Astrocyte (in vitro differentiated cells and primary cell): ENCODE measurements at regions not wholly inside any gene's neighbourhood (a gene's known extent, or its start where the extent isn't known, plus 50 kb on each side); places are given as distances from the start of the nearest gene placed in this dataset.
A peak's percentile ranks its signal among the peaks of the same experiment; 100 is the strongest.

Source experiments
- DNase-seq: peaks from one replicate; pipeline ENCODE4 v3.0.0-alpha.2; 2010; ENCODE audit warnings: low read depth
- FAIRE-seq: peaks from 2 replicates; lab custom pipeline; 2011; peaks lifted over from hg19 to GRCh38; lab: Jason Lieb, UNC
- H2AFZ ChIP-seq: 2 replicates; pipeline ENCODE4 v1.6.0; 2012; ENCODE audit warnings: low read depth, low read length, inconsistent platforms
- H3K27ac ChIP-seq: 2 replicates; pipeline ENCODE4 v1.5.1; 2011; ENCODE audit warnings: low read depth, low read length, inconsistent platforms
- H3K27me3 ChIP-seq: 2 replicates; pipeline ENCODE4 v1.6.0; 2011; ENCODE audit warnings: low read length, inconsistent platforms; ENCODE audit not compliant: insufficient read depth
- H3K36me3 ChIP-seq: 2 replicates; pipeline ENCODE4 v1.5.1; 2011; ENCODE audit warnings: low read length, inconsistent platforms; ENCODE audit not compliant: insufficient read depth
- H3K4me1 ChIP-seq: 2 replicates; pipeline ENCODE4 v1.5.1; 2011; ENCODE audit warnings: low read length, inconsistent platforms; ENCODE audit not compliant: insufficient read depth
- H3K4me2 ChIP-seq: 2 replicates; pipeline ENCODE4 v1.6.0; 2012; ENCODE audit warnings: low read length, inconsistent platforms
- H3K4me3 ChIP-seq: 2 replicates; pipeline ENCODE4 v1.5.1; 2011; ENCODE audit warnings: low read depth, mild to moderate bottlenecking, low read length, inconsistent platforms; ENCODE audit not compliant: insufficient read depth
- H3K79me2 ChIP-seq: 2 replicates; pipeline ENCODE4 v1.6.0; 2012; ENCODE audit warnings: mild to moderate bottlenecking, low read length, inconsistent platforms; ENCODE audit not compliant: insufficient read depth
- H3K9ac ChIP-seq: 2 replicates; pipeline ENCODE4 v1.6.0; 2012; ENCODE audit warnings: mild to moderate bottlenecking, low read length, inconsistent platforms
- H3K9me3 ChIP-seq: 2 replicates; pipeline ENCODE4 v1.5.1; 2012; ENCODE audit warnings: low read depth, mild to moderate bottlenecking, low read length, inconsistent platforms; ENCODE audit not compliant: insufficient read depth
- H4K20me1 ChIP-seq: 2 replicates; pipeline ENCODE4 v1.6.0; 2012; ENCODE audit warnings: low read length, inconsistent platforms; ENCODE audit not compliant: insufficient read depth
- H3K27ac Mint-ChIP-seq: one replicate; pipeline ENCODE4 v1.8.0; 2021; ENCODE audit warnings: mild to moderate bottlenecking, mixed read lengths; ENCODE audit not compliant: unreplicated experiment
- H3K27me3 Mint-ChIP-seq: one replicate; pipeline ENCODE4 v1.8.0; 2021; ENCODE audit warnings: low read depth, mixed read lengths; ENCODE audit not compliant: unreplicated experiment
- H3K36me3 Mint-ChIP-seq: one replicate; pipeline ENCODE4 v1.8.0; 2021; ENCODE audit warnings: low read depth, mixed read lengths; ENCODE audit not compliant: unreplicated experiment
- H3K4me1 Mint-ChIP-seq: one replicate; pipeline ENCODE4 v1.8.0; 2021; ENCODE audit warnings: low read depth, mixed read lengths; ENCODE audit not compliant: unreplicated experiment
- H3K4me3 Mint-ChIP-seq: one replicate; pipeline ENCODE4 v1.8.0; 2021; ENCODE audit warnings: mild to moderate bottlenecking, moderate library complexity, mixed read lengths; ENCODE audit not compliant: unreplicated experiment
- H3K9me3 Mint-ChIP-seq: one replicate; pipeline ENCODE4 v1.8.0; 2021; ENCODE audit warnings: mild to moderate bottlenecking, mixed read lengths; ENCODE audit not compliant: unreplicated experiment
- CTCF ChIP-seq: IDR thresholded peaks from 2 replicates; pipeline ENCODE4 v1.5.1; 2011; ENCODE audit warnings: low read depth, mild to moderate bottlenecking, inconsistent platforms, low read length, moderate library complexity; ENCODE audit not compliant: insufficient read depth
- EZH2 ChIP-seq: IDR thresholded peaks from 2 replicates; pipeline ENCODE4 v1.6.1; 2012; ENCODE audit warnings: mild to moderate bottlenecking, low read length, inconsistent platforms; ENCODE audit not compliant: insufficient read depth

DNA sequence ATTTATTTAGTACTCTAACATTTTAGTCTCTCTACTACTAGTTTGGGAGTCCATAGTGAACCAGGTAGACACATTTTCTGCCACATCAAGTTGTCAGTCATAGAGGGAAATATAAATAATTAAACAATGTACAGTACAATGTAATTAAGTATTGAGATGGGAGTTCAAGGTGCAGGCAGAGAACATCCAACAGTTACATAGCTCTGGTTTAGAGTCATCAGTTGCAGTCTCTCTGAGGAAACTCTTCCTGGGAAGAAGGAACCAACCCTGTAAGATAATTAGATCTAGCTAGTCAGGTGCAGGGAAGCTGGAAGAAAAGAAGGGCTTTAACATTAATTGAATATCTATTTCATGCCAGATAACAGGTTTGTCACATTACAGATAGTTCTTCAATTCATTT lies 457.9 kb upstream of the DYNLRB2 start:
- Histone ChIP-seq H2AFZ (no peak overlapping the region), H3K36me3 (no peaks in the 10 kb centered on the region), H3K9me3 (no peaks in the 10 kb centered on the region), H3K4me1 (no peaks in the 10 kb centered on the region), H3K27ac (no peak overlapping the region), H3K4me3 (no peak overlapping the region), H3K9ac (no peak overlapping the region), H3K27me3 (no peaks in the 10 kb centered on the region), H4K20me1 (no peaks in the 10 kb centered on the region), H3K79me2 (no peaks in the 10 kb centered on the region), H3K4me2 (no peak overlapping the region)
- no peaks in the 10 kb centered on the region for H3K27me3 Mint-ChIP-seq
- no peak for FAIRE-seq
- no peak overlapping the region for H3K4me3 Mint-ChIP-seq
- H3K27ac Mint-ChIP-seq = no peak overlapping the region
- H3K9me3 Mint-ChIP-seq = no peaks in the 10 kb centered on the region
- H3K36me3 Mint-ChIP-seq = no peaks in the 10 kb centered on the region
- no peak for DNase-seq
- peaks cover 7% of the 10 kb centered on the region for H3K4me1 Mint-ChIP-seq
- no peak for TF ChIP-seq CTCF
- no peak for TF ChIP-seq EZH2

GRCh38 chr16:80081846-80082245 lies 458.9 kb upstream of the DYNLRB2 start:
- TF ChIP-seq EZH2 = no peak
- no peaks in the 10 kb centered on the region for H3K36me3 Mint-ChIP-seq
- DNase-seq (no peak), FAIRE-seq (no peak)
- Histone ChIP-seq H3K27me3 (no peaks in the 10 kb centered on the region), H3K79me2 (no peaks in the 10 kb centered on the region), H3K36me3 (no peaks in the 10 kb centered on the region), H2AFZ (no peak overlapping the region), H3K4me2 (no peak overlapping the region), H3K4me3 (no peak overlapping the region), H3K9ac (no peak overlapping the region), H3K27ac (no peak overlapping the region), H4K20me1 (no peaks in the 10 kb centered on the region), H3K4me1 (no peaks in the 10 kb centered on the region), H3K9me3 (no peaks in the 10 kb centered on the region)
- peaks cover 7% of the 10 kb centered on the region for H3K4me1 Mint-ChIP-seq
- no peak overlapping the region for H3K4me3 Mint-ChIP-seq
- peaks cover 4% of the 10 kb centered on the region for H3K27me3 Mint-ChIP-seq
- H3K9me3 Mint-ChIP-seq = no peaks in the 10 kb centered on the region
- H3K27ac Mint-ChIP-seq = no peak overlapping the region

DNA sequence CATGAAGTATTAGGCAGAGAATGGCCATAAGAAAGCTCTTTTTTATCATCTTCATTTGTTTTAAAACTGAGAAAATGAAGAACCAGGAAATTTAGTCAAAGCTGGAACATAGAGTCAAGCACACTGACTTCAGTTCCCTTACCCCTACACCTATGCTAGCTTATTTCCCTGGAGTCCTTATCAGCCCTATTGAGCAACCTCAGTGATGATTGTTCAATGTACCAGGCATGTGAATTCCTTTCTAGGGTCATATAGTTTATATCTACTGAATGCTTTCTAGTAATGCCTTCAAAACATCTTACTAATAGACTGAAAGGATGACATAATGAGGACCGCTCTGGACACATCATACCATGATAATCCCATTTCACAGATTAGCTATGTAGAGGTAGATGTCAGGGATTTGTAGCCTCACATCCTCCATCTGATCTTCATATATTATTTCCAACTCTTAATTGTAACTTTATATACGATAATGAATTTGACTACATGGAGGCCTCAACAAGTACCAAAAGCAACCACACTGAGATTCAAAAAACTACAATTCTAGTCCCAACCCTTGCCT lies 460.4 kb upstream of the DYNLRB2 start:
- H3K27me3 ChIP-seq = no peaks in the 10 kb centered on the region
- no peaks in the 10 kb centered on the region for H3K9me3 Mint-ChIP-seq

More for the DNA sequence above, 460.4 kb upstream of the DYNLRB2 start:
- no peaks in the 10 kb centered on the region for H4K20me1 ChIP-seq
- DNase-seq (no peak), FAIRE-seq (peak; percentile 32)
- TF ChIP-seq CTCF (no peak), EZH2 (no peak)
- no peak overlapping the region for H2AFZ ChIP-seq
- peaks cover 7% of the 10 kb centered on the region for H3K4me1 Mint-ChIP-seq
- H3K27ac Mint-ChIP-seq = no peak overlapping the region
- no peaks in the 10 kb centered on the region for H3K36me3 ChIP-seq
- no peak overlapping the region for H3K4me2 ChIP-seq
- H3K4me3 ChIP-seq = no peak overlapping the region
- H3K79me2 ChIP-seq = no peaks in the 10 kb centered on the region
- no peaks in the 10 kb centered on the region for H3K4me1 ChIP-seq
- H3K27me3 Mint-ChIP-seq = peaks cover 4% of the 10 kb centered on the region
- H3K9ac ChIP-seq = no peak overlapping the region
- H3K27ac ChIP-seq = no peak overlapping the region
- no peaks in the 10 kb centered on the region for H3K36me3 Mint-ChIP-seq
- H3K4me3 Mint-ChIP-seq = no peak overlapping the region
- H3K9me3 ChIP-seq = no peaks in the 10 kb centered on the region
